SK-N-SH treated with all-trans-retinoic acid at 6 μM for 48 hours (cell line): ENCODE measurements at regions not wholly inside any gene's neighbourhood (a gene's known extent, or its start where the extent isn't known, plus 50 kb on each side); places are given as distances from the start of the nearest gene placed in this dataset.

Experiments
- ATAC-seq: fragments of 200-7000 bp; cut with Tn5 transposase; 3 replicates; pipeline ENCODE4 v1.9.1; 2020; ENCODE audit warnings: mild to moderate bottlenecking, moderate library complexity
- ARNTL ChIP-seq: fragments of 450-650 bp; formaldehyde crosslinking; IDR thresholded peaks from 2 replicates; pipeline ENCODE4 v1.5.0; 2020; ENCODE audit warnings: low read depth, mild to moderate bottlenecking, moderate library complexity, borderline replicate concordance
- BACH2 ChIP-seq: fragments of 250-450 bp; sonication (Bioruptor Pico); IDR thresholded peaks from 2 replicates; pipeline ENCODE4 v1.9.0; 2021; ENCODE audit warnings: mild to moderate bottlenecking, borderline replicate concordance
- CSDC2 ChIP-seq: fragments of 250-450 bp; sonication (Bioruptor Pico); IDR thresholded peaks from 2 replicates; pipeline ENCODE4 v1.5.0; 2020; ENCODE audit warnings: mild to moderate bottlenecking, moderate library complexity
- CSRNP3 ChIP-seq: fragments of 250-450 bp; sonication (Bioruptor Pico); IDR thresholded peaks from 2 replicates; pipeline ENCODE4 v1.5.1; 2021; ENCODE audit warnings: mild to moderate bottlenecking, moderate library complexity
- ESRRG ChIP-seq: fragments of 250-450 bp; sonication (Bioruptor Pico); IDR thresholded peaks from 2 replicates; pipeline ENCODE4 v1.6.1; 2021; ENCODE audit warnings: mild to moderate bottlenecking
- GLIS3 ChIP-seq: fragments of 250-450 bp; sonication (Bioruptor Pico); IDR thresholded peaks from 2 replicates; pipeline ENCODE4 v1.5.0; 2020; ENCODE audit warnings: mild to moderate bottlenecking, moderate library complexity
- ISL1 ChIP-seq: fragments of 250-450 bp; sonication (Bioruptor Pico); IDR thresholded peaks from 2 replicates; pipeline ENCODE4 v2.1.2; 2022; ENCODE audit warnings: mild to moderate bottlenecking, moderate library complexity
- OSR1 ChIP-seq: fragments of 250-450 bp; sonication (Bioruptor Pico); IDR thresholded peaks from 2 replicates; pipeline ENCODE4 v1.8.0; 2022; ENCODE audit warnings: moderate library complexity, mild to moderate bottlenecking, inconsistent platforms
- POU6F1 ChIP-seq: fragments of 250-450 bp; sonication (Bioruptor Pico); IDR thresholded peaks from 2 replicates; pipeline ENCODE4 v1.8.0; 2021; ENCODE audit warnings: low read depth, mild to moderate bottlenecking, moderate library complexity, borderline replicate concordance
- PPARA ChIP-seq: fragments of 250-450 bp; sonication (Bioruptor Pico); IDR thresholded peaks from 2 replicates; pipeline ENCODE4 v1.5.0; 2020; ENCODE audit warnings: mild to moderate bottlenecking, borderline replicate concordance
- RARB ChIP-seq: fragments of 250-450 bp; sonication (Bioruptor Pico); IDR thresholded peaks from 2 replicates; pipeline ENCODE4 v1.8.0; 2021; ENCODE audit warnings: mild to moderate bottlenecking, moderate library complexity
- SNAI2 ChIP-seq: fragments of 250-450 bp; sonication (Bioruptor Pico); IDR thresholded peaks from 2 replicates; pipeline ENCODE4 v1.5.0; 2020; ENCODE audit warnings: mild to moderate bottlenecking, moderate library complexity
- TOX ChIP-seq: fragments of 250-450 bp; sonication (Bioruptor Pico); IDR thresholded peaks from 2 replicates; pipeline ENCODE4 v1.8.0; 2021; ENCODE audit warnings: mild to moderate bottlenecking, moderate library complexity, borderline replicate concordance
- ZC3H10 ChIP-seq: fragments of 250-450 bp; sonication (Bioruptor Pico); IDR thresholded peaks from 2 replicates; pipeline ENCODE4 v1.5.1; 2021; ENCODE audit warnings: mild to moderate bottlenecking, moderate library complexity
- ZFP3 ChIP-seq: fragments of 250-450 bp; sonication (Bioruptor Pico); IDR thresholded peaks from 2 replicates; pipeline ENCODE4 v1.5.0; 2020; ENCODE audit warnings: mild to moderate bottlenecking, moderate library complexity
- ZFP30 ChIP-seq: fragments of 450-650 bp; formaldehyde crosslinking; IDR thresholded peaks from 2 replicates; pipeline ENCODE4 v1.5.0; 2022; ENCODE audit warnings: mild to moderate bottlenecking, moderate library complexity
- ZNF565 ChIP-seq: fragments of 450-650 bp; formaldehyde crosslinking; conservative IDR thresholded peaks from 2 replicates; pipeline ENCODE4 v1.5.0; 2020; ENCODE audit warnings: low read depth, mild to moderate bottlenecking, moderate library complexity
- ZNF70 ChIP-seq: fragments of 450-650 bp; formaldehyde crosslinking; IDR thresholded peaks from 2 replicates; pipeline ENCODE4 v1.5.0; 2020; ENCODE audit warnings: mild to moderate bottlenecking, moderate library complexity
- ZNF8 ChIP-seq: fragments of 450-650 bp; formaldehyde crosslinking; IDR thresholded peaks from 2 replicates; pipeline ENCODE4 v1.5.0; 2020; ENCODE audit warnings: mild to moderate bottlenecking, moderate library complexity
- TF ChIP-seq, protein P1 (sequence below): fragments of 250-450 bp; sonication (Bioruptor Pico); IDR thresholded peaks from 2 replicates; pipeline ENCODE4 v1.5.0; 2020; ENCODE audit warnings: mild to moderate bottlenecking, moderate library complexity
- TF ChIP-seq, protein P2 (sequence below): fragments of 250-450 bp; sonication (Bioruptor Pico); IDR thresholded peaks from 2 replicates; pipeline ENCODE4 v1.5.1; 2020; ENCODE audit warnings: low read depth, mild to moderate bottlenecking, moderate library complexity

- ATAC-seq, result no peak
- TF ChIP-seq ZFP3, result no peak
- no peak for TF ChIP-seq OSR1 (CRISPR knock-in tag)
- no peak for TF ChIP-seq CSDC2 (CRISPR knock-in tag)
- TF ChIP-seq ZNF565 (CRISPR knock-in tag), result no peak
- no peak for TF ChIP-seq BACH2 (CRISPR knock-in tag)
- TF ChIP-seq CSRNP3, result no peak
- TF ChIP-seq POU6F1, result no peak
- TF ChIP-seq PPARA (CRISPR knock-in tag), result no peak
- no peak for TF ChIP-seq RARB (CRISPR knock-in tag)
- no peak for TF ChIP-seq SNAI2
- no peak for TF ChIP-seq TOX (CRISPR knock-in tag)
- TF ChIP-seq ARNTL, result no peak
Measured at GRCh38 chr5:2031581-2031980, 148.9 kb upstream of the IRX4 start.

DNA sequence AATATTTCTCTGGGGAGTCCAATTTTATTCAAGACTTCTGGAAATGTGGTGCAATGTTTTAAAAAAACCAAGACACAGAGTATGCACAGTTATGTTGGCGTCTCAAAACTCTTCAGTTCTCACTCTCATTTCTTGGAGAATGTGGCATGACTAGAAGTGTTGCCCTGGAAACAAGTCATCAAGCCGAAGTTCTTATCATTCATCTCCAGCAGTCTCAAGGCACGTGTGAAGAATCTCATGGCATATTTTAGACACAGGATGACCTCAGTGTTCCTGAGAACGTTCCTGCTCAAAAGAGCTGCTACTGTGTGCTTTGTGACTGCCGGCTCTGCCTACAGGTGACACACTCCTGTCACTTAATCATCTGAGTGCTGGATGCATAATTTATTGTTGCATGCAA, 147.4 kb upstream of the IRX4 start:
- no peak for TF ChIP-seq ZFP3
- TF ChIP-seq, protein P1, sequence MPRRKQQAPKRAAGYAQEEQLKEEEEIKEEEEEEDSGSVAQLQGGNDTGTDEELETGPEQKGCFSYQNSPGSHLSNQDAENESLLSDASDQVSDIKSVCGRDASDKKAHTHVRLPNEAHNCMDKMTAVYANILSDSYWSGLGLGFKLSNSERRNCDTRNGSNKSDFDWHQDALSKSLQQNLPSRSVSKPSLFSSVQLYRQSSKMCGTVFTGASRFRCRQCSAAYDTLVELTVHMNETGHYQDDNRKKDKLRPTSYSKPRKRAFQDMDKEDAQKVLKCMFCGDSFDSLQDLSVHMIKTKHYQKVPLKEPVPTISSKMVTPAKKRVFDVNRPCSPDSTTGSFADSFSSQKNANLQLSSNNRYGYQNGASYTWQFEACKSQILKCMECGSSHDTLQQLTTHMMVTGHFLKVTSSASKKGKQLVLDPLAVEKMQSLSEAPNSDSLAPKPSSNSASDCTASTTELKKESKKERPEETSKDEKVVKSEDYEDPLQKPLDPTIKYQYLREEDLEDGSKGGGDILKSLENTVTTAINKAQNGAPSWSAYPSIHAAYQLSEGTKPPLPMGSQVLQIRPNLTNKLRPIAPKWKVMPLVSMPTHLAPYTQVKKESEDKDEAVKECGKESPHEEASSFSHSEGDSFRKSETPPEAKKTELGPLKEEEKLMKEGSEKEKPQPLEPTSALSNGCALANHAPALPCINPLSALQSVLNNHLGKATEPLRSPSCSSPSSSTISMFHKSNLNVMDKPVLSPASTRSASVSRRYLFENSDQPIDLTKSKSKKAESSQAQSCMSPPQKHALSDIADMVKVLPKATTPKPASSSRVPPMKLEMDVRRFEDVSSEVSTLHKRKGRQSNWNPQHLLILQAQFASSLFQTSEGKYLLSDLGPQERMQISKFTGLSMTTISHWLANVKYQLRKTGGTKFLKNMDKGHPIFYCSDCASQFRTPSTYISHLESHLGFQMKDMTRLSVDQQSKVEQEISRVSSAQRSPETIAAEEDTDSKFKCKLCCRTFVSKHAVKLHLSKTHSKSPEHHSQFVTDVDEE (CRISPR knock-in tag), result no peak
- no peak for TF ChIP-seq ZNF8 (CRISPR knock-in tag)
- TF ChIP-seq, protein P2, sequence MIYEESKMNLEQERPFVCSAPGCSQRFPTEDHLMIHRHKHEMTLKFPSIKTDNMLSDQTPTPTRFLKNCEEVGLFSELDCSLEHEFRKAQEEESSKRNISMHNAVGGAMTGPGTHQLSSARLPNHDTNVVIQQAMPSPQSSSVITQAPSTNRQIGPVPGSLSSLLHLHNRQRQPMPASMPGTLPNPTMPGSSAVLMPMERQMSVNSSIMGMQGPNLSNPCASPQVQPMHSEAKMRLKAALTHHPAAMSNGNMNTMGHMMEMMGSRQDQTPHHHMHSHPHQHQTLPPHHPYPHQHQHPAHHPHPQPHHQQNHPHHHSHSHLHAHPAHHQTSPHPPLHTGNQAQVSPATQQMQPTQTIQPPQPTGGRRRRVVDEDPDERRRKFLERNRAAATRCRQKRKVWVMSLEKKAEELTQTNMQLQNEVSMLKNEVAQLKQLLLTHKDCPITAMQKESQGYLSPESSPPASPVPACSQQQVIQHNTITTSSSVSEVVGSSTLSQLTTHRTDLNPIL (CRISPR knock-in tag), result no peak
- no peak for TF ChIP-seq SNAI2
- TF ChIP-seq ISL1, result no peak
- no peak for TF ChIP-seq OSR1 (CRISPR knock-in tag)
- no peak for TF ChIP-seq ZC3H10
- no peak for TF ChIP-seq CSDC2 (CRISPR knock-in tag)
- TF ChIP-seq ZFP30 (CRISPR knock-in tag), result no peak
- TF ChIP-seq CSRNP3, result no peak
- no peak for TF ChIP-seq ESRRG (CRISPR knock-in tag)
- no peak for TF ChIP-seq ARNTL
- TF ChIP-seq ZNF565 (CRISPR knock-in tag), result no peak
- TF ChIP-seq TOX (CRISPR knock-in tag), result no peak
- TF ChIP-seq, all 23 proteins: peak for 0
- ATAC-seq, result no peak

GRCh38 chr5:2029206-2029605, 146.5 kb upstream of the IRX4 start:
- TF ChIP-seq ARNTL, result no peak
- TF ChIP-seq ISL1, result no peak
- TF ChIP-seq ZNF565 (CRISPR knock-in tag), result no peak
- no peak for TF ChIP-seq TOX (CRISPR knock-in tag)
- TF ChIP-seq ZFP3, result no peak
- TF ChIP-seq OSR1 (CRISPR knock-in tag), result no peak
- TF ChIP-seq GLIS3 (CRISPR knock-in tag), result no peak
- TF ChIP-seq BACH2 (CRISPR knock-in tag), result no peak

GRCh38 chr5:2027790-2028189, 145.1 kb upstream of the IRX4 start:
- no peak for ATAC-seq
- TF ChIP-seq RARB (CRISPR knock-in tag) (no peak), ISL1 (no peak), POU6F1 (no peak), BACH2 (CRISPR knock-in tag) (no peak), OSR1 (CRISPR knock-in tag) (no peak), PPARA (CRISPR knock-in tag) (no peak), GLIS3 (CRISPR knock-in tag) (no peak), SNAI2 (no peak), CSRNP3 (no peak), ZFP30 (CRISPR knock-in tag) (no peak), ZNF70 (CRISPR knock-in tag) (no peak)
- TF ChIP-seq, protein P2 (CRISPR knock-in tag), result no peak

More at GRCh38 chr5:2029206-2029605, 146.5 kb upstream of the IRX4 start:
- ATAC-seq, result no peak
